HG02852 (cell line): ENCODE measurements at regions not wholly inside any gene's neighbourhood (a gene's known extent, or its start where the extent isn't known, plus 50 kb on each side); places are given as distances from the start of the nearest gene placed in this dataset.

Source experiments
- ATAC-seq: cut with Tn5 transposase; IDR thresholded peaks from one replicate; pipeline ENCODE4 v1.9.1; 2021; ENCODE audit warnings: mild to moderate bottlenecking, moderate library complexity; ENCODE audit not compliant: unreplicated experiment

GRCh38 chr1:34405266-34405959, 228.7 kb downstream of the C1orf94 start:
- ATAC-seq = no peak

DNA sequence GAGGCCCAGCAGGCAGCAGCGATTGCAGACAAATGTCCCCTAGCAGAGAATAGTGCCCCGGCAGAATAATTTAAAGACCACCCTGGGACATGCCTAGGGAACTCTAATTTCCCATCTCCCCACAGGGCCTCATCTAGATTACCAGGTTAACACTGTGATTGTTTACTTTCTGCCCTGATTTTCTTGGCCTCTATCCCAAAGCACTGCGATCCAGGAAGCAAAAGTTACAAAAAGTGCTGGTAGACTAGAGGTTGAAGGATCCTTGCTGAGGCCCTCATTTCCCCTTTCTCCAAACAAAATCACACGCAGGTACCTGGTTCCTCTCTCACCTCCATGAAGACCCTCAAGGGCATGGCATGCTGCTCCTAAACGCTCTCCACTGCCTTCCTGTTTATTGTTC, 229.7 kb downstream of the C1orf94 start:
- no peak for ATAC-seq

- ATAC-seq = no peak
Measured at GRCh38 chr1:34406833-34407539, 230.3 kb downstream of the C1orf94 start.

GRCh38 chr1:34408011-34408410, 231.3 kb downstream of the C1orf94 start:
- no peak for ATAC-seq

DNA sequence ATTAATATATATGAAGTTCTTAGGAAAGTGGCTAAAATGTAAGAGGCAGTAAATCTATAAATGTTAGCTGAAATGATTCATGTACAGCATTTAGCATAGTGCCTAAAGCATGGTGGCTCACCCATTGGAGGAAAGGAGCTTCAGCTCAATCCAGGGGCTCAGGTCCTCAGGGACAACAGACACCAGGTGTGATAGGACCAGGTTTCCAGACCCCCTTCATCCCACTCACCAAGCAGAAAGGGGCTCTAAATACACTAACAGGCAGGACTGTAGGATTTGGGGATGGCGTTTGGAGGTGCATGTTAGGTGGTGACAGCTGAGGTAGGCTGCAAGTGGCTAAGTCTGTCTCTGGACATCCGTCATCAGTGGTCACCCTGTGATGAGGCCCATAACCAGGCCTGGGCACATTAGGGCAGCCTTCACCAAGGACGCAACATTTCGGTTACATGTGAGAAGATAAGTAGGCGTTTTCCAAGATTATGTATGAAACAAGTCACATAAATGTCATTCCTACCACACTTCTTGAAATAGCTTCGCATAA, 233.1 kb downstream of the C1orf94 start:
- no peak for ATAC-seq

DNA sequence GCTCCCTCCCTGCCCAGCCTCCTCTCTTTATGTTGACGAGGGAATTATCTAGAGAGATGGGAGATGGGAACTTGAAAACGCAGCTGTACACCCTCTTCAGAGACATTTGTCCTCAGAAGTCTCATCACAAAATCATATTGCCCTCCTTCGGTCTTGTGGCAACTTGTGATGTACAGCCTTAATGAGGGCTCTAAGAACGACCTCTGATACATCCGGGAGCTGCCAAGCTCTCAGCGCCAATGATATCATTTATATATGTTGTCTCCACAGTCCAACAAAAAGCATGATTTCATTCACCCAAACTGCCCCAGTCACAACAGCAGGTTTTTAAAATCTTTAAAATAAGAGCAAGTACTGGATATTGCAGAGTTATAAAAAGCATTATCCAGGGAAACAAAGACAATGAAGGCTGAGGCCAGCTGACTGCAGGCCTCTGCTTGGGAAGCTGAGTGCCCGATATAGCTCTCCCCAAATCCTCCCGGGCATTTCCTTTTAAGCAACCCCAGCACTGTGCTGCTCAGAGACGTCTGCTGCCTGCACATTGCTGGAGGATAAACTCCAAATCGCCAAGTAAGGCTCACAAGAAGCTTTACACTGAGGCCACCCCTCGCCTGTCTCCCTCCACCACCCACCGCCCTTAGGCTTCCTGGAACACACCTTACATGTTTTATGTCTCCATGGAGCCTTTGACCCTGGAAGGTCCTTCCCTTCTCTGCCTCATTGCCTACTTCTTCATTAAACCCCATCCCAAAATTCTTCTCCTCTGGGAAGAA, 236.1 kb downstream of the C1orf94 start:
- ATAC-seq = no peak

GRCh38 chr1:34415140-34415539, 238.4 kb downstream of the C1orf94 start:
- no peak for ATAC-seq

GRCh38 chr1:34418166-34418565, 241.5 kb downstream of the C1orf94 start:
- no peak for ATAC-seq

DNA sequence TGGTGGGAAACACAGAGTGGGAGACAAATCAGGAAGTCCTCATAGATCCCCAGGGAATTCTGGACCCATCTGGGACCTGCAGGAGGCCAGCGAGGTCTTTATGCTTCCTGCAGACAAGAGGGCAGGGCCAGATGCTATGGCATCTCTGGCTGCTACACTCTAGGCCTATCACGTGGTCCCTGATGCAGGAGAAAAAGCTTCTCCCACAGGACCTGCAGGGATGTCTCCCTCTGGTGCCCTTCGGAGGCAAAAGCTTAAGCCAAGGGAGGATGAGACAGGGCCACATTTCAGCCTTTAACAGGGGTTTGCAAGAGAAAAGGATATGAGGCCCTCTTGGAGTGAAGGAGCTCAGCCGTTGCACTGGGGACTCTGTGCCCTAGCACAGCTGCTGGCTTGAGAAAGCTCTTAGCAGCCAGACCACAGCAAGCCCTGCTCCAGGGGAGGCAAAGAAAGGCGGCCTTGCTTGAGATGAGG, 243.0 kb downstream of the C1orf94 start:
- no peak for ATAC-seq

GRCh38 chr1:34425046-34425445, 248.3 kb downstream of the C1orf94 start:
- no peak for ATAC-seq

DNA sequence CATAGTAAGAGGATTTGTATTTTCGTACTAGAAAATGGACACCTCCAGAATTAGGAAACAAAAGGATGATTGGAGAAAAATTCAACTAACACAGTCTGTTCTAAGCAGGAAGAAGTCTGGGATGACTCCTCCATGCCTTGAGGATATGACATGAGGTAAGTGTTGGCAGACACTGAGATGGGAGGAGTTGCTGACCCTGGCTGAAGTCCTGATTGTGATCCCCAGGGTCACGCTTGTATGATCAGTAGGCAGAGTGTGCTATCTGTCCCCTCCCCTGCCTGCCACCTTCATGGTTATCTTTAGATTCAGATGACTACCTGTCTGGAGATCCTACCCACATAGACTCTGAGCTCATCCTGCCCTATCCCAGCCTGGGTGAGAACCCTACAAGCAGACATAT, 249.1 kb downstream of the C1orf94 start:
- no peak for ATAC-seq

DNA sequence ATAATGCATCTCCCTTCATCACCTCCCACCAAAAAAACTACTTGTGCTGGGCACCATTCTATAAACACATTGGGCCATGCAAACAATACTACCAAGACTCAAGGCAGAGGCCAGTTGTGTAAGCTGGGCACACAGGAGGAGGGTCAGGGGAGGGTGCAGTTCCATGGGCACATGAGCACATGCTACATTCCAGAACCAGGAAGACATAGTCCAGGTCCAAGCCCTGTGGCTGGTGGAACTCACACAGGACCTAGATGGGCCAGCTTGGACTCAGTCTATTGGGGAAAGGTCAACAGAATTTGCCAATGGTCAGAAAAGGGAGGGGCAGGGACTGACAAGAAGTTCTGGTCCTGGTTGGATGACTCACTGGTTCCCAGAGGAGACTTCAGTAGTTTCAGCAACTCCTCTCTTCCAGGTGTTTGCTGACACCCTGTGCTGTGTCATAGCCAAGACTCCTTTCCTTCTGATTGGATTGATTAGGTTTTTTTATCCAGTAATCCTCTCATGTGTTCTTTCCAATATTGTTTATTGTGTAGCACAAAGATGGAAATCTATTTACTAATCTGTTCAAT, 249.7 kb downstream of the C1orf94 start:
- no peak for ATAC-seq

DNA sequence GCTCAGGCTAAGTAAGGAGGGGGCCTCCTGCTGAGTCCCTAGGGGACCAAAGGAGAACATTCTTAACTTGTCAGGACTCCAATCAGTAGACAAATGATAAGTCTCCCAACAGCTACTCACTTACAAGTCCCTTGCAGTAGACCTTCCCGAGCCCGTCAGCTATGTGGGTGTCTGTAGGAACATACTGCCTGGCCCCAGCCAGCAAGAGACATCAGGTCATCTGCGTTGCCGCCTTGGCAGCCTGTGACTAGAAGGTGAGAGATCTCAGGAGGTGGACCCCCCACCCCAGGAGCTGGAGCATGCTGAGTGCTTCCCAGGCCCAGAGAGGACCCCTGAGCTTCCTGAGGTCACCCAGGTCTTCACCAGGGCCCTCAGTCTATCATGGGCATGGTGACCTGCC, 250.5 kb downstream of the C1orf94 start:
- no peak for ATAC-seq

GRCh38 chr1:34433099-34433498, 256.4 kb downstream of the C1orf94 start:
- ATAC-seq = no peak

- no peak for ATAC-seq
Measured at GRCh38 chr1:34436836-34437235, 260.1 kb downstream of the C1orf94 start.

DNA sequence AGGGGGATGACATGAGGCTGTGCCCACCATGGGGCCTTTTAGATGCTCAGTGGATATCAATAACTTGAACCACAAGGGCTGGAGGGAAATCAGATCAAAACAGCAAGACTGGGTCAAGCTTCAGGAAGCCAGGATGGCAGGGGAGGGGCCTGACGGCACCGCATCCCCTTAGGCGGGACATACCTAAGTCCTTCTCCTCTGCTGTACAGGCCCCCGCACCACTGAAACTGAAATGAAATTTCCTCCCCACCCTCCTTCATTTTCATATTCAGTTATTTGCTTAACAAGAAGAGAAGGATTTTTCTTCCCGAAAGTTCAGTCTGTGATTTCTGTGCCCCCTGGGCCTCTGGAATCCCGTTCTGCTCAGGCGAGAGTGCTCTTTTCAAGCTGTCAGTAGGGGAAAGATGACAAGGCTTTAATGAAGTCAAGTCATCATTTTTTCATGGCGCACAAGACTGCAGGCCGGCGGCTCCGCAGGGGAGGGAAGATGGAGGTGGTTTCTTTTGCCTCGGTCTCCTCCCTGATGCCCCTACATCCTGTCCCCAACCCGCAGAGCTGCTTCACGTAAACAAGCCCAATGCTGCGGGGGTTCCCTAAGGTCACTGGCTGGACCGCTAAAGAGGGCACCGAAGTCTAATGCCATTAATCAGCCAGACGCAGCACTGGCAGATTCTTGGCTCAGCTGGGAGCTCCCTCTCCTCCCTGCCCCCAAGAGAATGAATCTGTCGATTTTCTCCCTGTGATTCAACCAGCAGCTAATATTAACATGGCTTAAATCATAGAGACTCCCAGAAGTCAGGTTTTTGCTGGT, 264.8 kb downstream of the C1orf94 start:
- no peak for ATAC-seq

GRCh38 chr1:34444516-34444915, 267.8 kb downstream of the C1orf94 start:
- no peak for ATAC-seq

DNA sequence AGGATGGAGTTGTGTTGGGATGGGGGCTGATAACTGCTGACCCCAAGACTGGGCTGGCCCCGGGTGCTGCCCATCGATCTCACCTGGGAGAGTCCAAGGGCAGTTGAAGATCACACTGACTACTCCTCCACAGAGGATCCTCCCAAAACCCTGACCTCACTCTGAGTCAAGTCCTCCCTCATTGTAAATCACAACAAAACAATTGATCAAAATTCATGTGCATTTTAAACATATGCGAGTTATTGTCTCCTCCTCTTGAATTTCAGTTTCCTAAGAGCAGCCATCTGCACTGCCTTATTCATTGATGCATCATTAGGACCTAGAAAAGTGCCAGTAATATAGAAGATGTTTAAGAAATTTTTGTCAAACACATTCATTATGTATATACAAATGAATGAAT, 273.6 kb downstream of the C1orf94 start:
- no peak for ATAC-seq

DNA sequence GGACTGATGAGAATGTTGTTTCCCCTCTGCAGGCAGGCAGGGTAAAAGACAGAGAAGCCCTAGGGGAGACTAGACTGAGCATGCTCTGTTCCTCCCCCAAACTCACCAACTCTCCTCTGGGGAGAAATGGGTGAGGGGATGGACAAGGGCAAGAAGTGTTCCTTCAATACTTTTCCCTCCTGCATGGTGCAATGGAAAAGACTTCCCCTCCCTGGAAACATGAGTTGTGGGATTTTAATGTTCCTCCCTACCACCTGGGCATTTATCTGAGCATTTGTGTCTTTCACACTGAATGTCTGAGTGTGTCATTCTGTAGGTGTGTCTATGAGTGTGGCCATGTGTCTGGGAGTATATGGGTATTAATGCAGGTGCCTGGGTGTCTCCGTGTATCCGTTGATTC, 275.7 kb downstream of the C1orf94 start:
- no peak for ATAC-seq

- no peak for ATAC-seq
Measured at GRCh38 chr1:34455121-34455520, 278.4 kb downstream of the C1orf94 start.
